ENCODE measurements at regions not wholly inside any gene's neighbourhood (a gene's known extent, or its start where the extent isn't known, plus 50 kb on each side); places are given as distances from the start of the nearest gene placed in this dataset.

- TF ChIP-seq CTCF (IDR thresholded peaks at IDR 0.05) (no peak), POLR2A (IDR thresholded peaks at IDR 0.05) (no peak), POLR2AphosphoS5 (IDR thresholded peaks at IDR 0.05; ENCODE audit: insufficient read depth in 1 of 2, low read depth in 1 of 2) (no peak)
Measured at GRCh38 chr6:118752803-118753202, 101.4 kb upstream of the CEP85L start.

Data from vagina (tissue), 2 donors.